Motor neuron (in vitro differentiated cells): ENCODE measurements at regions not wholly inside any gene's neighbourhood (a gene's known extent, or its start where the extent isn't known, plus 50 kb on each side); places are given as distances from the start of the nearest gene placed in this dataset.
"Not testable (repeated sequence)": the region's sequence is repeated elsewhere in the genome, so short reads cannot be mapped to it uniquely, and the experiment has no call there.

Experiments used
- ATAC-seq, 8 experiments: fragments of 200-7000 bp; cut with Tn5 transposase; replicated peaks in 6 of 8; 2 replicates each; pipeline ENCODE4 v1.8.0; 2021; ENCODE audit warnings: mild to moderate bottlenecking in 8 of 8, moderate library complexity in 8 of 8
- H3K27ac ChIP-seq, 2 donors: fragments of 250-450 bp; sonication (Bioruptor Pico); 2 replicates each; pipeline ENCODE4 v1.9.0; 2021; ENCODE audit warnings: antibody characterized with exemption in 2 of 2, mild to moderate bottlenecking in 2 of 2, moderate library complexity in 1 of 2
- H3K4me1 ChIP-seq, 2 donors: fragments of 250-450 bp; sonication (Bioruptor Pico); replicated peaks in 1 of 2; 2 replicates each; pipeline ENCODE4 v1.6.1; 2021; ENCODE audit warnings: antibody characterized with exemption in 2 of 2, mild to moderate bottlenecking in 2 of 2, moderate library complexity in 1 of 2
- H3K4me3 ChIP-seq, 5 donors: fragments of 250-450 bp; sonication (Bioruptor Pico); 2 replicates each; pipeline ENCODE4 v1.9.0; 2021; ENCODE audit warnings: antibody characterized with exemption in 5 of 5, mild to moderate bottlenecking in 5 of 5, moderate library complexity in 4 of 5
- WGBS, 10 experiments: fragments of 450-650 bp; shearing (Covaris generic); methylation state at CpG; one replicate each; pipeline ENCODE4 v1.0.0; 2022; 5-methylcytosine and 5-hydroxymethylcytosine counted together
- in situ Hi-C, 9 experiments: fragments of 400-800 bp; cut with MboI; loops; one replicate each; pipeline ENCODE4 v1.15.0; 2021; ENCODE audit warnings: low sequenced_read_pairs in 9 of 9, low pct_unique_long_range_greater_than_20kb in 2 of 9; ENCODE audit not compliant: unreplicated experiment in 9 of 9

DNA sequence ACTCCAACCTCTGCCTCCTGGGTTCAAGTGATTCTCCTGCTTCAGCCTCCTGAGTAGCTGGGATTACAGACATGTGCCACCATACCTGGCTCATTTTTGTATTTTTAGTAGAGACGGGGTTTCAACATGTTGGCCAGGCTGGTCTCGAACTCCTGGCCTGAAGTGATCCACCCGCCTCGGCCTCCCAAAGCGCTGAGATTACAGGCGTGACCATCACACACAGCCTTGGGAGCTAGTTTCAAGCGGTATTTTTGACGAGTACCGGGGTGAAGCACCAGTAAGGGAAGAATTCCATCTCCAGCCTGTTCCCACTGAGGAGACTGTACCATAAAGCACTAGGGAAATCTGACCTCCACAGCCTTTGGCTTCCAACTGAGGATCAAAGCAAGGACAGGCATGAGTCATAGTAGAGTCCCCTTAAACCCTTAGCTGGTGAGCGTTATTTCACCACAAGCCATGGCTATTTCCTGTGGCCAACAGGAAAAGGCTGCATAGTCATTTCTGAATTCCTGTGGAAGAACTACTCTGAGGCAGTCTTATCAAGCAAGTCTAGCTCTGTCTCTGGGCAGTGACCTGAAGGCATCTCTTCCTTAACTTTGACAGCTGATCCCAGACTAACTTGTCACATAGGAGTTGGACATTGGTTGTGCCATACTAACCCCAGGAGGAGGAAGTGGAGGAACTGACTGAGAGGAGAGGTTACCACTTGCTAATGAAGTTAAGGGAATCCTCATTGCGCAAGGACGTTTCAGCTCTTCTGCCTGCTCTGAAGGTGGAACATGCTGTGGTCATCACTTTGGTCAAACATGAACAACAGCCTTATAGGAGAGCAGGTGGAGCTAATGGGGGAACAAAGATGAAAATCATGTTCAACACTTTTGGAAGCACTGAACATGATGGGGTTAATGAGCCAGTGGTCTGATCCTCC, 85.8 kb upstream of the DMRT1 start:
- in situ Hi-C loops: loop anchor here in 2 of 9 experiments (5.0 to 10.0 kb wide), 2 partner anchors 141 to 143 kb away; no protein-coding TSS in a partner anchor
- ATAC-seq: no peak
- WGBS, 10 experiments: 33 to 93% (median 81%) methylated on average over 1 to 8 of the region's 12 CpGs; no CpG with 5 or more reads in 1 of the 10 experiments
- Histone ChIP-seq H3K4me3 (no peak overlapping the region), H3K4me1 (no peaks in the 10 kb centered on the region), H3K27ac (no peak overlapping the region)

DNA sequence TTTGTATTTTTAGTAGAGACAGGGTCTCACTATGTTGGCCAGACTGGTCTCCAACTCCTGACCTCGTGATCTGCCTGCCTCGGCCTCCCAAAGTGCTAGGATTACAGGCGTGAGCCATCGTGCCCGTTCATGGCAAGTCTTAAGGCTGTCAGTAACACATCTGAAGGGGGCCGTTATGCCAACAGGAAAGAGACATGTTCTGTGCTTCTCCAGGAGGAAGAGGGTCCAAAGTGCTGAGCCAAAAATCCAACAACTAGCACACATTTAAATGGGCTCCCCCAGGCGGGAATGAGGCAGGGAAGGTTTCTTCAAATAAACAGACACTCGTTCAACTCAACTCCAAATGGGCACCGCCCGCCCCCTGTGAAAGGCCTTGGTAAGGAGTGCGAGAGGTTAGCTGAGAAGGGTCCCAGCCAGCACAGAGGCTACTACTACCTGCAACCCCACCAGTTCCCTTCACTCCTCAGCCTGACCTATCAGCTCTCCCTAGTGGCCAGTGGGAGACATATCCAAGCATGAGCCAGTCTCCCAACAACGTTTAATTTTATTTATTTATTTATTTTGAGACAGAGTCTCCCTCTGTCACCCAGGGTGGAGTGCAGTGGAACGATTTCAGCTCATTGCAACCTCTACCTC, 84.1 kb upstream of the DMRT1 start:
- no peak overlapping the region for H3K27ac ChIP-seq
- peak in 5 of 8 experiments; percentile 38 to 93 (median 81) for ATAC-seq
- in situ Hi-C loops: loop anchor here in 2 of 9 experiments (5.0 to 10.0 kb wide), 2 partner anchors 143 to 145 kb away; no protein-coding TSS in a partner anchor
- 17 to 100% (median 62%) methylated on average over 1 to 8 of the region's 13 CpGs for WGBS, 10 experiments
- no peak overlapping the region for H3K4me3 ChIP-seq
- H3K4me1 ChIP-seq: no peaks in the 10 kb centered on the region

DNA sequence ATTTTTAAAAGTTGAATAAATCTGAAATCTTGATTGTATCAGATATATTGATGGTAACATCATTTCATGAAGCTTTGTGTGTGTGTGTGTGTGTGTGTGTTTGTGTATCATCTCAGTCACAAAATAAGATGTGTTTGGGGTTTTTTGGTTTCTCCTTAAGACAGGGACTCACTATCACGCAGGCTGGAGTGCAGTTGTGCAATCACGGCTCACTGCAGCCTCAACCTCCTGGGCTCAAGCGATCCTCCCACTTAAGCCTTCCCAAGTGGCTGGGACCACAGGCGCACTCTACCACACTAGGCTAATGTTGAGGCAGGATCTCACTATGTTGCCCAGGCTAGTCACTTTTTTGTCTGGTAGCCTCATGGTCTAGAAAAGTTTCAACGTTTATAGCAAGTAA, 83.4 kb upstream of the DMRT1 start:
- in situ Hi-C loops: loop anchor here in 2 of 9 experiments (5.0 to 10.0 kb wide), 2 partner anchors 143 to 146 kb away; no protein-coding TSS in a partner anchor
- 60 to 100% (median 85%) methylated on average over 1 to 5 of the region's 5 CpGs; no CpG with 5 or more reads in 2 of the 10 experiments for WGBS, 10 experiments
- Histone ChIP-seq H3K27ac (no peak overlapping the region), H3K4me1 (no peaks in the 10 kb centered on the region), H3K4me3 (no peak overlapping the region)
- no peak for ATAC-seq

DNA sequence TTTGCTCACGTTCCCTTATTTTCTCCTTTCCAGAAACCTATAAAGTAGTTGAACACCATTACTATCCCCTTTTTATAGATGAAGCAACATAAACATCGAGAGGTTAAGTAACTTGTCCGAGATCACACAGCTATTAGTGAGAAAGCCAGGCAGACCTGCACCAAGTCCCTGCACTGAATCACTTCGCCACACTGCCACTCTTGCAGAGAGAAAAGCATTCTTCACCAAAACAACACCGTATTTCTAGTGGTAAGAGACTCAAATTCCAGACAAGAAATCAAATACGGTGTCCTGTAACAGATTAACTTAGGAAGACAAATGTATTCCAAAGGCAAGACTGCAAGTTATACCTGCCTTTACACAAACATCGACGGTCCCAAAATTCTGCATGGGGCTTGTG, 82.0 kb upstream of the DMRT1 start:
- H3K27ac ChIP-seq: no peak overlapping the region
- in situ Hi-C loops: loop anchor here in 2 of 9 experiments (5.0 to 10.0 kb wide), 2 partner anchors 145 to 147 kb away; no protein-coding TSS in a partner anchor
- ATAC-seq: no peak
- H3K4me1 ChIP-seq: no peaks in the 10 kb centered on the region
- WGBS, 10 experiments: 18 to 92% (median 63%) methylated on average over 1 to 8 of the region's 8 CpGs; no CpG with 5 or more reads in 1 of the 10 experiments
- no peak overlapping the region for H3K4me3 ChIP-seq

- in situ Hi-C loops: loop anchor here in 3 of 9 experiments (5.0 to 10.0 kb wide), 2 partner anchors 145 to 148 kb away; no protein-coding TSS in a partner anchor
- ATAC-seq: no peak
- H3K27ac ChIP-seq: no peak overlapping the region
- WGBS, 10 experiments: 70 to 100% (median 83%) methylated on average over 2 to 8 of the region's 10 CpGs
- no peaks in the 10 kb centered on the region for H3K4me1 ChIP-seq
- no peak overlapping the region for H3K4me3 ChIP-seq
These were observed 81.3 kb upstream of the DMRT1 start for GRCh38 chr9:759983-760736.

GRCh38 chr9:761176-761792, 80.2 kb upstream of the DMRT1 start:
- peak in 5 of 8 experiments; percentile 42 to 82 (median 57) for ATAC-seq
- in situ Hi-C loops: loop anchor here in 1 of 9 experiments (10.0 kb wide), 1 partner anchor 146 kb away; no protein-coding TSS in a partner anchor

GRCh38 chr9:761793-762560, 79.5 kb upstream of the DMRT1 start:
- Histone ChIP-seq H3K4me3 (no peak overlapping the region), H3K4me1 (no peaks in the 10 kb centered on the region), H3K27ac (no peak overlapping the region)
- in situ Hi-C loops: loop anchor here in 1 of 9 experiments (10.0 kb wide), 1 partner anchor 147 kb away; no protein-coding TSS in a partner anchor
- WGBS, 10 experiments: 57 to 100% (median 90%) methylated on average over 1 to 10 of the region's 13 CpGs; no CpG with 5 or more reads in 1 of the 10 experiments
- ATAC-seq: no peak

More at GRCh38 chr9:761176-761792, 80.2 kb upstream of the DMRT1 start:
- 48 to 100% (median 91%) methylated on average over 1 to 7 of the region's 7 CpGs; no CpG with 5 or more reads in 1 of the 10 experiments for WGBS, 10 experiments
- Histone ChIP-seq H3K4me1 (no peaks in the 10 kb centered on the region), H3K4me3 (no peak overlapping the region), H3K27ac (no peak overlapping the region)

- WGBS, 10 experiments: 48 to 100% (median 92%) methylated on average over 1 to 6 of the region's 6 CpGs
- Histone ChIP-seq H3K27ac (no peak overlapping the region), H3K4me1 (no peaks in the 10 kb centered on the region), H3K4me3 (no peak overlapping the region)
- ATAC-seq: no peak
- in situ Hi-C loops: loop anchor here in 1 of 9 experiments (10.0 kb wide), 1 partner anchor 149 kb away; no protein-coding TSS in a partner anchor
These were observed 77.8 kb upstream of the DMRT1 start for GRCh38 chr9:763692-764091.

- Histone ChIP-seq H3K4me1 (no peaks in the 10 kb centered on the region), H3K27ac (no peak overlapping the region), H3K4me3 (no peak overlapping the region)
- in situ Hi-C loops: loop anchor here in 1 of 9 experiments (10.0 kb wide), 1 partner anchor 149 kb away; no protein-coding TSS in a partner anchor
- WGBS, 10 experiments: 11 to 92% (median 40%) methylated on average over 2 to 10 of the region's 12 CpGs; no CpG with 5 or more reads in 3 of the 10 experiments
- peak in 6 of 8 experiments; percentile 35 to 100 (median 90) for ATAC-seq
These were observed 77.4 kb upstream of the DMRT1 start for GRCh38 chr9:764105-764524.

- in situ Hi-C loops: loop anchor here in 1 of 9 experiments (10.0 kb wide), 1 partner anchor 150 kb away; no protein-coding TSS in a partner anchor
- ATAC-seq: no peak
- no peak overlapping the region for H3K4me3 ChIP-seq
- WGBS, 10 experiments: 60 to 80% (median 70%) methylated on average over 1 to 2 of the region's 2 CpGs; no CpG with 5 or more reads in 7 of the 10 experiments
- no peaks in the 10 kb centered on the region for H3K4me1 ChIP-seq
- no peak overlapping the region for H3K27ac ChIP-seq
These were observed 76.5 kb upstream of the DMRT1 start for GRCh38 chr9:764986-765385.

GRCh38 chr9:767061-767561, 74.4 kb upstream of the DMRT1 start:
- WGBS, 10 experiments: 53 to 100% (median 100%) methylated on average over 2 to 5 of the region's 9 CpGs; no CpG with 5 or more reads in 5 of the 10 experiments
- in situ Hi-C loops: loop anchor here in 1 of 9 experiments (10.0 kb wide), 1 partner anchor 152 kb away; no protein-coding TSS in a partner anchor
- ATAC-seq, H3K4me1 ChIP-seq, H3K4me3 ChIP-seq, H3K27ac ChIP-seq: not testable (repeated sequence)
